Mesenchymal stem cell (in vitro differentiated cells and primary cell): ENCODE measurements at regions not wholly inside any gene's neighbourhood (a gene's known extent, or its start where the extent isn't known, plus 50 kb on each side); places are given as distances from the start of the nearest gene placed in this dataset.

Experiments used
- DNase-seq: peaks from one replicate; pipeline ENCODE4 v3.0.0-alpha.2; 2013
- H2AFZ ChIP-seq: one replicate; pipeline ENCODE4 v1.6.1; 2013; ENCODE audit warnings: low read depth, mild to moderate bottlenecking, control low read depth, inconsistent platforms, low read length, moderate library complexity
- H2AK5ac ChIP-seq: 2 replicates; pipeline ENCODE4 v1.6.1; 2013; ENCODE audit warnings: low read length, moderate library complexity, mild to moderate bottlenecking, inconsistent platforms; ENCODE audit not compliant: severe bottlenecking
- H2BK120ac ChIP-seq: one replicate; pipeline ENCODE4 v1.6.1; 2013; ENCODE audit warnings: low read depth, mild to moderate bottlenecking, inconsistent platforms, low read length, moderate library complexity
- H2BK12ac ChIP-seq, 2 experiments: one replicate each; pipeline ENCODE4 v1.6.1; 2013; ENCODE audit warnings: inconsistent platforms in 2 of 2, low read length in 2 of 2, mild to moderate bottlenecking in 2 of 2, moderate library complexity in 2 of 2, control low read depth in 1 of 2
- H2BK15ac ChIP-seq: one replicate; pipeline ENCODE4 v1.6.1; 2013; ENCODE audit warnings: mild to moderate bottlenecking, low read depth, inconsistent platforms; ENCODE audit not compliant: poor library complexity, severe bottlenecking
- H2BK5ac ChIP-seq: 2 replicates; pipeline ENCODE4 v1.6.1; 2013; ENCODE audit warnings: low read depth, mild to moderate bottlenecking, low read length, control low read depth, inconsistent platforms; ENCODE audit not compliant: poor library complexity, severe bottlenecking
- H3K14ac ChIP-seq, 2 experiments: one replicate each; pipeline ENCODE4 v1.6.1; 2013; ENCODE audit warnings: inconsistent platforms in 2 of 2, low read length in 2 of 2, control low read depth in 1 of 2, mild to moderate bottlenecking in 1 of 2, moderate library complexity in 1 of 2
- H3K18ac ChIP-seq, 2 experiments: one replicate each; pipeline ENCODE4 v1.6.1; 2013; ENCODE audit warnings: inconsistent platforms in 2 of 2, low read length in 2 of 2, control low read depth in 1 of 2, low read depth in 1 of 2, mild to moderate bottlenecking in 1 of 2
- H3K23ac ChIP-seq, 2 experiments: one replicate each; pipeline ENCODE4 v1.6.1; 2013; ENCODE audit warnings: inconsistent platforms in 2 of 2, low read length in 2 of 2, mild to moderate bottlenecking in 2 of 2, moderate library complexity in 2 of 2, control low read depth in 1 of 2
- H3K27ac ChIP-seq: 2 replicates; pipeline ENCODE4 v1.5.1; 2013; ENCODE audit warnings: mild to moderate bottlenecking, moderate library complexity, low read length, control low read depth, inconsistent platforms; ENCODE audit not compliant: poor library complexity, severe bottlenecking
- H3K27me3 ChIP-seq, 2 experiments: 2 replicates each; pipeline versions ENCODE4 v1.6.1 to v1.7.0; 2013; ENCODE audit warnings: low read length in 2 of 2, mild to moderate bottlenecking in 2 of 2, moderate library complexity in 2 of 2, control low read depth in 1 of 2, inconsistent platforms in 1 of 2; ENCODE audit not compliant: control insufficient read depth in 1 of 2, insufficient read depth in 1 of 2
- H3K36me3 ChIP-seq, 2 experiments: 2 replicates each; pipeline versions ENCODE4 v1.6.1 to v1.7.0; 2013; ENCODE audit warnings: low read length in 2 of 2, control low read depth in 1 of 2, inconsistent platforms in 1 of 2, low read depth in 1 of 2, mild to moderate bottlenecking in 1 of 2; ENCODE audit not compliant: insufficient read depth in 2 of 2, control insufficient read depth in 1 of 2
- H3K4ac ChIP-seq, 2 experiments: one replicate each; pipeline ENCODE4 v1.6.1; 2013; ENCODE audit warnings: inconsistent platforms in 2 of 2, low read length in 2 of 2, mild to moderate bottlenecking in 2 of 2, moderate library complexity in 2 of 2, control low read depth in 1 of 2, low read depth in 1 of 2
- H3K4me1 ChIP-seq: 2 replicates; pipeline ENCODE4 v1.6.1; 2013; ENCODE audit warnings: low read depth, low read length, control low read depth; ENCODE audit not compliant: control insufficient read depth, insufficient read depth
- H3K4me2 ChIP-seq: 2 replicates; pipeline ENCODE4 v1.6.1; 2013; ENCODE audit warnings: low read length, mild to moderate bottlenecking, inconsistent platforms; ENCODE audit not compliant: poor library complexity, severe bottlenecking
- H3K4me3 ChIP-seq, 2 experiments: 2 replicates each; pipeline versions ENCODE4 v1.5.1 to v1.7.0; 2013; ENCODE audit warnings: low read length in 2 of 2, mild to moderate bottlenecking in 2 of 2, control low read depth in 1 of 2, low read depth in 1 of 2; ENCODE audit not compliant: insufficient read depth in 1 of 2
- H3K79me1 ChIP-seq: replicated peaks from 2 replicates; pipeline ENCODE4 v1.6.1; 2013; ENCODE audit warnings: mild to moderate bottlenecking, control low read depth, low read length, inconsistent platforms; ENCODE audit not compliant: poor library complexity, severe bottlenecking
- H3K9ac ChIP-seq: 2 replicates; pipeline ENCODE4 v1.7.0; 2013; ENCODE audit warnings: mild to moderate bottlenecking, low read length, moderate library complexity
- H3K9me3 ChIP-seq: 2 replicates; pipeline ENCODE4 v1.7.0; 2013; ENCODE audit warnings: mild to moderate bottlenecking, low read length; ENCODE audit not compliant: control insufficient read depth
- H4K8ac ChIP-seq: one replicate; pipeline ENCODE4 v1.6.1; 2013; ENCODE audit warnings: inconsistent platforms, mild to moderate bottlenecking, low read length, moderate library complexity
- H4K91ac ChIP-seq: one replicate; pipeline ENCODE4 v1.6.1; 2013; ENCODE audit warnings: mild to moderate bottlenecking, low read length, inconsistent platforms
- WGBS: methylation state at CpG from one replicate; pipeline ENCODE4 v1.1.7; 2013; ENCODE audit warnings: mixed read lengths; 5-methylcytosine and 5-hydroxymethylcytosine counted together

DNA sequence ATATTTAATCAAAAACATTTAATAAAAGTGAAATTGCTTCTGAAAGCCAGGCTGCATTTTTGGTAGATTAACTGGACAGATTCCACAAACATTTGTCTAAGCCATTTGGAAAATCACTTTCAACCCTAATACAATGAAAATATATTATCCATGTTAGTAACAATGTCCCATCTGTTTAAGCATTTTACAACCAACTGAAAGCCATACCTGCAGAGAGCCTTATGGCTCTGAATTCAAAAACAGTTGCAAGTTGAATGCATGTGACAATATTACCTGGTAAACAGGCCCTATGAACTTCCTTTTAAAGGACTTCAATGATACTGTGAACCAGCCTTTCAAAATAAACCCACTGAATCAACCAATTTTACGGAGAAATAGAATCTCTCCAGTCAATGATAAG is 468.1 kb downstream of the BTG1 start:
- H3K9me3 ChIP-seq: no peaks in the 10 kb centered on the region
- H2BK5ac ChIP-seq: no peak overlapping the region
- no peaks in the 10 kb centered on the region for H3K36me3 ChIP-seq
- H3K18ac ChIP-seq: no peak overlapping the region
- no peak overlapping the region for H3K4me2 ChIP-seq
- no peak overlapping the region for H3K23ac ChIP-seq
- DNase-seq: no peak
- no peaks in the 10 kb centered on the region for H3K79me1 ChIP-seq
- H3K9ac ChIP-seq: no peak overlapping the region
- H2AFZ ChIP-seq: no peak overlapping the region
- H4K8ac ChIP-seq: no peak overlapping the region
- H2BK120ac ChIP-seq: no peak overlapping the region
- no peak overlapping the region for H3K4me3 ChIP-seq
- no peak overlapping the region for H3K14ac ChIP-seq
- H4K91ac ChIP-seq: no peak overlapping the region
- no peak overlapping the region for H2BK15ac ChIP-seq
- no peaks in the 10 kb centered on the region for H3K27me3 ChIP-seq
- 100% methylated on average over 1 of the region's 1 CpG for WGBS
- no peaks in the 10 kb centered on the region for H3K4me1 ChIP-seq
- H2BK12ac ChIP-seq: no peak overlapping the region
- no peak overlapping the region for H2AK5ac ChIP-seq
- H3K4ac ChIP-seq: no peak overlapping the region
- H3K27ac ChIP-seq: no peak overlapping the region

DNA sequence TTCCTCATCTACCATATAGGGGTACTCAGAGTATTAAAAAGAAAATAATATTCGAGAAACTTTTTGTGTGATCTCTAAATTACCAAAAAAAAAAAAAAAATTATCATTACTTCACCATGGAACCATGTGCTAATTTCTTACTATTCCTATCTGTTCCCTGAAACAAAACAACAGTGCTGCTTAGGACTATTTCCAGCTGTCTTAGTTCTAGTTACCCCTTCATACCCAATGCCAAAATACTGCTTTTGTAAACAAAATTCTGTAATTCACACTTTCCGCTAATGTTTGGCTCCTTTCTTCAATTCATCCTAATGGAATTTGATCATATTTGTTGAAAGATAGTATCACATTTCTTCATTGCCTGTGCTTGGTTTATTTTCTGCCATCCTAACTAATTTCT is 470.2 kb downstream of the BTG1 start:
- no peak overlapping the region for H4K8ac ChIP-seq
- 100% methylated on average over 1 of the region's 2 CpGs for WGBS
- H3K27me3 ChIP-seq: no peaks in the 10 kb centered on the region
- H3K18ac ChIP-seq: no peak overlapping the region
- no peaks in the 10 kb centered on the region for H3K4me1 ChIP-seq
- no peak overlapping the region for H4K91ac ChIP-seq
- H3K14ac ChIP-seq: no peak overlapping the region
- no peak overlapping the region for H3K4me3 ChIP-seq
- H3K79me1 ChIP-seq: no peaks in the 10 kb centered on the region
- H2BK5ac ChIP-seq: no peak overlapping the region
- no peaks in the 10 kb centered on the region for H3K9me3 ChIP-seq
- DNase-seq: no peak
- no peak overlapping the region for H3K23ac ChIP-seq
- H2BK120ac ChIP-seq: no peak overlapping the region
- no peak overlapping the region for H2BK12ac ChIP-seq
- H2BK15ac ChIP-seq: no peak overlapping the region
- no peak overlapping the region for H3K4ac ChIP-seq
- no peak overlapping the region for H3K9ac ChIP-seq
- H3K36me3 ChIP-seq: no peaks in the 10 kb centered on the region
- no peak overlapping the region for H2AK5ac ChIP-seq
- H3K4me2 ChIP-seq: no peak overlapping the region
- H3K27ac ChIP-seq: no peak overlapping the region
- H2AFZ ChIP-seq: no peak overlapping the region

DNA sequence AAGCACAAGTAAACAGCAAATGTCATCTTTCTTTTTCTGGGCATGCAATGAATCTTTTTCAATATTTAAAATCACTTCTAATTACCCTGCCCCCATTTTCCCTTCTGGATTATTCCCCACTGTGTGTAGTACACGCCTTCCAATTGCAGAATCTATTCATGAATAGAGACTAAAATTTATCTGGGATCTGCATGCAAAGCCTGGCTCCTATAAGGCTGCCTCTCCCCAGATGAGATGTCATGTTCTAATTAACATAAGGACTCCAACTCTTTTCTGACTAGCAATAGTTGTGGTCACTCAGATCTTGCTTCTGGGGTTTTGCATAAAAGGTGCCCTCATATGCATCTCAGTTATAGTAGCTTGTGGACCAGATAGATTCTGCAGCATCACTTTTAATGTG is 473.5 kb downstream of the BTG1 start:
- no peak overlapping the region for H3K27ac ChIP-seq

GRCh38 chr12:91667694-91668093 is 478.0 kb downstream of the BTG1 start:
- H3K27ac ChIP-seq: no peak overlapping the region
- no peak overlapping the region for H2AFZ ChIP-seq
- no peaks in the 10 kb centered on the region for H3K9me3 ChIP-seq
- no peak overlapping the region for H3K14ac ChIP-seq
- no peaks in the 10 kb centered on the region for H3K27me3 ChIP-seq
- DNase-seq: no peak
- WGBS: 100% methylated on average over 1 of the region's 2 CpGs
- H3K4me1 ChIP-seq: no peaks in the 10 kb centered on the region
- H3K4me2 ChIP-seq: no peak overlapping the region
- H2AK5ac ChIP-seq: no peak overlapping the region
- no peak overlapping the region for H2BK5ac ChIP-seq
- H2BK12ac ChIP-seq: no peak overlapping the region
- no peaks in the 10 kb centered on the region for H3K36me3 ChIP-seq
- H3K79me1 ChIP-seq: no peaks in the 10 kb centered on the region
- H2BK15ac ChIP-seq: no peak overlapping the region
- H3K4ac ChIP-seq: no peak overlapping the region
- no peak overlapping the region for H2BK120ac ChIP-seq
- no peak overlapping the region for H4K8ac ChIP-seq
- H3K4me3 ChIP-seq: no peak overlapping the region
- H3K18ac ChIP-seq: no peak overlapping the region
- H3K23ac ChIP-seq: no peak overlapping the region
- no peak overlapping the region for H4K91ac ChIP-seq
- no peak overlapping the region for H3K9ac ChIP-seq

More for the DNA sequence above, 473.5 kb downstream of the BTG1 start:
- Histone ChIP-seq H3K14ac (no peak overlapping the region), H3K4me3 (no peak overlapping the region), H2BK15ac (no peak overlapping the region), H2BK12ac (no peak overlapping the region), H2BK120ac (no peak overlapping the region), H2BK5ac (no peak overlapping the region), H3K27me3 (no peaks in the 10 kb centered on the region), H4K8ac (no peak overlapping the region), H3K79me1 (no peaks in the 10 kb centered on the region), H2AFZ (no peak overlapping the region), H3K9me3 (no peaks in the 10 kb centered on the region), H3K18ac (no peak overlapping the region), H3K4me1 (no peaks in the 10 kb centered on the region), H3K4me2 (no peak overlapping the region), H2AK5ac (no peak overlapping the region), H3K4ac (no peak overlapping the region), H3K36me3 (no peaks in the 10 kb centered on the region), H3K23ac (no peak overlapping the region), H3K9ac (no peak overlapping the region), H4K91ac (no peak overlapping the region)
- DNase-seq: no peak
- 82% methylated on average over 1 of the region's 1 CpG for WGBS
